IMR-90 (cell line): ENCODE measurements at regions not wholly inside any gene's neighbourhood (a gene's known extent, or its start where the extent isn't known, plus 50 kb on each side); places are given as distances from the start of the nearest gene placed in this dataset.

Experiments used
- ATAC-seq: fragments of 200-7000 bp; cut with Tn5 transposase; 2 replicates; pipeline ENCODE4 v1.9.1; 2020; ENCODE audit warnings: low read depth, mild to moderate bottlenecking, moderate library complexity
- BruUV-seq: library from RNA; stranded (reverse); fragments of 400-500 nt; replicated peaks from 2 replicates; lab custom pipeline; 2021; lab: Mats Ljungman, UMichigan
- CTCF ChIA-PET: fragments of 300-600 bp; formaldehyde crosslinking; extraction: SDS; loops from one replicate; lab custom pipeline; 2021; ENCODE audit warnings: antibody characterized with exemption; lab: Yijun Ruan, JAX
- POLR2A ChIA-PET: fragments of 300-600 bp; sonication (Branson Sonifier 250); formaldehyde crosslinking; loops from one replicate; lab custom pipeline; 2022; ENCODE audit warnings: antibody characterized with exemption; ENCODE audit not compliant: unreplicated experiment; lab: Charles Lee
- DNase-seq: peaks from one replicate; pipeline ENCODE4 v3.0.0; 2013
- H2AFZ ChIP-seq: replicated peaks from 2 replicates; pipeline ENCODE3; 2013; ENCODE audit warnings: low read length, mild to moderate bottlenecking; ENCODE audit not compliant: poor library complexity
- H2AK5ac ChIP-seq: 2 replicates; pipeline ENCODE4 v1.6.1; 2013; ENCODE audit warnings: low read depth, low read length, inconsistent platforms
- H2AK9ac ChIP-seq: replicated peaks from 2 replicates; pipeline ENCODE3; 2013; ENCODE audit warnings: mild to moderate bottlenecking, low read depth, low read length, moderate library complexity; ENCODE audit not compliant: poor library complexity
- H2BK120ac ChIP-seq: 2 replicates; pipeline ENCODE4 v1.6.1; 2013; ENCODE audit warnings: low read depth, low read length, inconsistent platforms
- H2BK15ac ChIP-seq: 3 replicates; pipeline ENCODE4 v1.6.1; 2013; ENCODE audit warnings: low read depth, low read length, inconsistent platforms
- H2BK20ac ChIP-seq: 2 replicates; pipeline ENCODE4 v1.6.1; 2013; ENCODE audit warnings: low read depth, mild to moderate bottlenecking, inconsistent platforms, low read length, moderate library complexity
- H2BK5ac ChIP-seq: 2 replicates; pipeline ENCODE4 v1.6.1; 2013; ENCODE audit warnings: mild to moderate bottlenecking, low read depth, low read length, inconsistent platforms; ENCODE audit not compliant: poor library complexity, severe bottlenecking
- H3K14ac ChIP-seq: replicated peaks from 2 replicates; pipeline ENCODE4 v1.6.1; 2013; ENCODE audit warnings: low read depth, low read length, inconsistent platforms
- H3K18ac ChIP-seq: 2 replicates; pipeline ENCODE4 v1.6.1; 2013; ENCODE audit warnings: low read depth, low read length, control low read depth
- H3K23ac ChIP-seq: 2 replicates; pipeline ENCODE4 v1.6.1; 2013; ENCODE audit warnings: low read depth, low read length, inconsistent platforms
- H3K27ac ChIP-seq: 2 replicates; pipeline ENCODE4 v1.5.1; 2013; ENCODE audit warnings: mild to moderate bottlenecking, control low read depth, low read length; ENCODE audit not compliant: insufficient read depth
- H3K27me3 ChIP-seq: 2 replicates; pipeline ENCODE4 v1.6.1; 2013; ENCODE audit warnings: low read length; ENCODE audit not compliant: control insufficient read depth, insufficient read depth
- H3K36me3 ChIP-seq: 2 replicates; pipeline ENCODE4 v1.6.1; 2013; ENCODE audit warnings: low read length, mixed read lengths; ENCODE audit not compliant: control insufficient read depth, insufficient read depth
- H3K4ac ChIP-seq: 2 replicates; pipeline ENCODE4 v1.6.1; 2013; ENCODE audit warnings: low read depth, low read length, inconsistent platforms
- H3K4me1 ChIP-seq: 2 replicates; pipeline ENCODE4 v1.6.1; 2013; ENCODE audit warnings: low read length, mixed read lengths; ENCODE audit not compliant: control insufficient read depth, insufficient read depth
- H3K4me2 ChIP-seq: 2 replicates; pipeline ENCODE4 v1.6.1; 2013; ENCODE audit warnings: low read depth, mild to moderate bottlenecking, control low read depth, low read length, moderate library complexity
- H3K4me3 ChIP-seq: 2 replicates; pipeline ENCODE4 v1.5.1; 2013; ENCODE audit warnings: low read depth, mild to moderate bottlenecking, control low read depth, low read length, moderate library complexity; ENCODE audit not compliant: insufficient read depth
- H3K56ac ChIP-seq: 2 replicates; pipeline ENCODE4 v1.6.1; 2013; ENCODE audit warnings: low read length, inconsistent platforms; ENCODE audit not compliant: insufficient read depth; ENCODE audit errors: extremely low read depth
- H3K79me1 ChIP-seq, 2 experiments: 2 replicates each; pipeline ENCODE4 v1.6.1; 2013; ENCODE audit warnings: low read length in 2 of 2, inconsistent platforms in 1 of 2, low read depth in 1 of 2
- H3K9ac ChIP-seq: 2 replicates; pipeline ENCODE4 v1.6.1; 2013; ENCODE audit warnings: low read depth, low read length, control low read depth
- H3K9me1 ChIP-seq: 2 replicates; pipeline ENCODE4 v1.6.1; 2013; ENCODE audit warnings: low read length, inconsistent platforms; ENCODE audit not compliant: insufficient read depth
- H3K9me3 ChIP-seq: 2 replicates; pipeline ENCODE4 v1.6.1; 2013; ENCODE audit warnings: low read length; ENCODE audit not compliant: control insufficient read depth, insufficient read depth
- H4K20me1 ChIP-seq: 2 replicates; pipeline ENCODE4 v1.6.1; 2013; ENCODE audit warnings: low read length, inconsistent platforms; ENCODE audit not compliant: insufficient read depth
- H4K5ac ChIP-seq: 2 replicates; pipeline ENCODE4 v1.6.1; 2013; ENCODE audit warnings: mild to moderate bottlenecking, low read depth, low read length, control low read depth
- H4K8ac ChIP-seq, 2 experiments: 2 replicates each; pipeline ENCODE4 v1.6.1; 2013; ENCODE audit warnings: low read depth in 2 of 2, low read length in 2 of 2, control low read depth in 1 of 2, inconsistent platforms in 1 of 2
- H4K91ac ChIP-seq: 2 replicates; pipeline ENCODE4 v1.6.1; 2013; ENCODE audit warnings: low read depth, low read length, inconsistent platforms; ENCODE audit not compliant: insufficient read depth
- BHLHE40 ChIP-seq: fragments of 150-350 bp; IDR thresholded peaks from 2 replicates; pipeline ENCODE4 v1.6.1; 2016; ENCODE audit warnings: mild to moderate bottlenecking, low read depth, low read length
- CEBPB ChIP-seq: IDR thresholded peaks from 2 replicates; pipeline ENCODE4 v1.6.1; 2012; ENCODE audit warnings: low read depth, low read length, improper control_type of control experiment
- CHD1 ChIP-seq: IDR thresholded peaks from 2 replicates; pipeline ENCODE4 v1.6.1; 2012; ENCODE audit warnings: low read depth, low read length, improper control_type of control experiment
- FOS ChIP-seq: fragments of 150-350 bp; IDR thresholded peaks from 2 replicates; pipeline ENCODE4 v1.6.1; 2016; ENCODE audit warnings: low read depth, low read length
- MAFK ChIP-seq: IDR thresholded peaks from 2 replicates; pipeline ENCODE4 v1.6.1; 2012; ENCODE audit warnings: low read depth, low read length, improper control_type of control experiment
- MAZ ChIP-seq: IDR thresholded peaks from 2 replicates; pipeline ENCODE4 v1.6.1; 2012; ENCODE audit warnings: low read depth, mild to moderate bottlenecking, low read length, improper control_type of control experiment, moderate library complexity, borderline replicate concordance
- MXI1 ChIP-seq: IDR thresholded peaks from 2 replicates; pipeline ENCODE4 v1.6.1; 2012; ENCODE audit warnings: low read depth, mild to moderate bottlenecking, low read length, moderate library complexity, borderline replicate concordance
- NFE2L2 ChIP-seq: fragments of 150-350 bp; IDR thresholded peaks from 2 replicates; pipeline ENCODE4 v1.6.1; 2016; ENCODE audit warnings: low read depth, mild to moderate bottlenecking, low read length
- POLR2A ChIP-seq: IDR thresholded peaks from 2 replicates; pipeline ENCODE4 v1.6.1; 2012; ENCODE audit warnings: mild to moderate bottlenecking, low read depth, low read length
- RAD21 ChIP-seq: IDR thresholded peaks from 2 replicates; pipeline ENCODE4 v1.6.1; 2012; ENCODE audit warnings: low read length, improper control_type of control experiment
- RCOR1 ChIP-seq: IDR thresholded peaks from 2 replicates; pipeline ENCODE4 v1.6.1; 2012; ENCODE audit warnings: mild to moderate bottlenecking, low read length, improper control_type of control experiment; ENCODE audit not compliant: insufficient replicate concordance
- RFX5 ChIP-seq: IDR thresholded peaks from 2 replicates; pipeline ENCODE4 v1.8.0; 2012; ENCODE audit warnings: low read depth, mild to moderate bottlenecking, low read length, moderate library complexity
- SMC3 ChIP-seq: fragments of 150-350 bp; IDR thresholded peaks from 2 replicates; pipeline ENCODE4 v1.6.1; 2016; ENCODE audit warnings: low read depth, mild to moderate bottlenecking, antibody characterized with exemption, low read length, moderate library complexity
- USF2 ChIP-seq: fragments of 150-350 bp; IDR thresholded peaks from 2 replicates; pipeline ENCODE4 v1.6.1; 2017; ENCODE audit warnings: mild to moderate bottlenecking, antibody characterized with exemption, low read length, low read depth
- WGBS, 2 experiments: methylation state at CpG; one replicate each; pipeline versions ENCODE4 v1.1.5 to v1.1.7; 2013; ENCODE audit warnings: missing lambda C conversion rate in 2 of 2; ENCODE audit not compliant: insufficient read length in 1 of 2; ENCODE audit errors: extremely low coverage in 2 of 2; 5-methylcytosine and 5-hydroxymethylcytosine counted together
- dilution Hi-C: fragments of 300-500 bp; cut with HindIII; formaldehyde crosslinking; loops from one replicate; pipeline ENCODE4 v1.14.3; 2018; ENCODE audit warnings: low sequenced_read_pairs; ENCODE audit not compliant: unreplicated experiment
- in situ Hi-C: fragments of 300-500 bp; cut with MboI; formaldehyde crosslinking; loops from 3 replicates; pipeline ENCODE4 v1.14.3; 2019; ENCODE audit warnings: low sequenced_read_pairs, inconsistent platforms, mixed read lengths
- intact Hi-C: fragments of 100-400 bp; cut with micrococcal nuclease; formaldehyde crosslinking; loops from 2 replicates; pipeline ENCODE4 v1.10.0; 2022
- TF ChIP-seq, protein P1 (sequence below): conservative IDR thresholded peaks from 2 replicates; pipeline ENCODE4 v1.5.1; 2012; ENCODE audit warnings: mild to moderate bottlenecking, low read depth, low read length, improper control_type of control experiment
- TF ChIP-seq, protein P2 (sequence below): fragments of 150-350 bp; IDR thresholded peaks from 2 replicates; pipeline ENCODE4 v1.6.1; 2016; ENCODE audit warnings: low read depth, mild to moderate bottlenecking, low read length, moderate library complexity, borderline replicate concordance

GRCh38 chr1:14460173-14460572 lies 138.3 kb upstream of the KAZN start:
- Histone ChIP-seq H2AK9ac (no peak overlapping the region), H3K18ac (no peak overlapping the region), H3K27me3 (no peaks in the 10 kb centered on the region; the same call in 1 of the 2 replicates), H3K36me3 (no peaks in the 10 kb centered on the region), H4K5ac (no peak overlapping the region), H3K27ac (no peak overlapping the region), H3K9me3 (no peaks in the 10 kb centered on the region), H4K20me1 (no peaks in the 10 kb centered on the region), H4K8ac (no peak overlapping the region), H4K91ac (no peak overlapping the region), H2BK20ac (no peak overlapping the region), H3K4ac (no peak overlapping the region), H3K4me3 (no peak overlapping the region), H3K23ac (no peak overlapping the region), H2AK5ac (no peak overlapping the region), H2BK5ac (no peak overlapping the region), H3K9me1 (no peaks in the 10 kb centered on the region), H2BK15ac (no peak overlapping the region), H3K9ac (no peak overlapping the region), H3K14ac (no peak overlapping the region), H2AFZ (no peak overlapping the region), H3K4me2 (no peak overlapping the region), H3K79me1 (no peaks in the 10 kb centered on the region), H3K4me1 (no peaks in the 10 kb centered on the region), H3K56ac (no peak overlapping the region), H2BK120ac (no peak overlapping the region)
- BruUV-seq = no TSS peak
- intact Hi-C loops = no loop called here
- CTCF ChIA-PET = no interaction called here
- 87% methylated on average over 3 of the region's 3 CpGs; no CpG with 5 or more reads in 1 of the 2 experiments for WGBS, 2 experiments
- dilution Hi-C loops = no loop called here
- in situ Hi-C loops = no loop called here
- POLR2A ChIA-PET = no interaction called here
- DNase-seq = no peak
- no peak for ATAC-seq
- TF ChIP-seq, protein P1, sequence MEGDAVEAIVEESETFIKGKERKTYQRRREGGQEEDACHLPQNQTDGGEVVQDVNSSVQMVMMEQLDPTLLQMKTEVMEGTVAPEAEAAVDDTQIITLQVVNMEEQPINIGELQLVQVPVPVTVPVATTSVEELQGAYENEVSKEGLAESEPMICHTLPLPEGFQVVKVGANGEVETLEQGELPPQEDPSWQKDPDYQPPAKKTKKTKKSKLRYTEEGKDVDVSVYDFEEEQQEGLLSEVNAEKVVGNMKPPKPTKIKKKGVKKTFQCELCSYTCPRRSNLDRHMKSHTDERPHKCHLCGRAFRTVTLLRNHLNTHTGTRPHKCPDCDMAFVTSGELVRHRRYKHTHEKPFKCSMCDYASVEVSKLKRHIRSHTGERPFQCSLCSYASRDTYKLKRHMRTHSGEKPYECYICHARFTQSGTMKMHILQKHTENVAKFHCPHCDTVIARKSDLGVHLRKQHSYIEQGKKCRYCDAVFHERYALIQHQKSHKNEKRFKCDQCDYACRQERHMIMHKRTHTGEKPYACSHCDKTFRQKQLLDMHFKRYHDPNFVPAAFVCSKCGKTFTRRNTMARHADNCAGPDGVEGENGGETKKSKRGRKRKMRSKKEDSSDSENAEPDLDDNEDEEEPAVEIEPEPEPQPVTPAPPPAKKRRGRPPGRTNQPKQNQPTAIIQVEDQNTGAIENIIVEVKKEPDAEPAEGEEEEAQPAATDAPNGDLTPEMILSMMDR = no peak
- TF ChIP-seq CEBPB (no peak), NFE2L2 (no peak), RCOR1 (no peak), SMC3 (no peak), MAFK (no peak), BHLHE40 (no peak), RAD21 (no peak), USF2 (no peak), POLR2A (no peak), CHD1 (no peak), RFX5 (no peak), MXI1 (no peak), MAZ (no peak), FOS (no peak)
- TF ChIP-seq, protein P2, sequence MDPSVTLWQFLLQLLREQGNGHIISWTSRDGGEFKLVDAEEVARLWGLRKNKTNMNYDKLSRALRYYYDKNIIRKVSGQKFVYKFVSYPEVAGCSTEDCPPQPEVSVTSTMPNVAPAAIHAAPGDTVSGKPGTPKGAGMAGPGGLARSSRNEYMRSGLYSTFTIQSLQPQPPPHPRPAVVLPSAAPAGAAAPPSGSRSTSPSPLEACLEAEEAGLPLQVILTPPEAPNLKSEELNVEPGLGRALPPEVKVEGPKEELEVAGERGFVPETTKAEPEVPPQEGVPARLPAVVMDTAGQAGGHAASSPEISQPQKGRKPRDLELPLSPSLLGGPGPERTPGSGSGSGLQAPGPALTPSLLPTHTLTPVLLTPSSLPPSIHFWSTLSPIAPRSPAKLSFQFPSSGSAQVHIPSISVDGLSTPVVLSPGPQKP = no peak
